Gastroesophageal sphincter (tissue), 4 donors: ENCODE measurements at regions not wholly inside any gene's neighbourhood (a gene's known extent, or its start where the extent isn't known, plus 50 kb on each side); places are given as distances from the start of the nearest gene placed in this dataset.

ENCODE experiments used
- ATAC-seq: fragments of 150-250 bp; one replicate; pipeline ENCODE4 v1.9.1; 2016; ENCODE audit warnings: mild to moderate bottlenecking, moderate library complexity
- H3K27ac ChIP-seq, 4 donors: fragments of 200-600 bp; sonication (generic) in 3 of 4; 1 replicate in 3 of 4; 2 replicates in 1 of 4; pipeline ENCODE4 v1.5.1; 2016 to 2019
- H3K27me3 ChIP-seq: fragments of 200-600 bp; sonication (generic); one replicate; pipeline ENCODE4 v1.5.1; 2019
- H3K36me3 ChIP-seq, 2 donors: fragments of 200-600 bp; sonication (generic); one replicate each; pipeline ENCODE4 v1.5.1; 2019; ENCODE audit warnings: control low read depth in 1 of 2
- H3K4me1 ChIP-seq, 3 donors: fragments of 200-600 bp; sonication (generic); 1 replicate in 2 of 3; 2 replicates in 1 of 3; pipeline ENCODE4 v1.5.1; 2016 to 2019; ENCODE audit warnings: control low read depth in 2 of 3
- H3K4me3 ChIP-seq, 2 donors: fragments of 200-600 bp; sonication (generic); one replicate each; pipeline ENCODE4 v1.5.1; 2019; ENCODE audit warnings: mild to moderate bottlenecking in 1 of 2, moderate library complexity in 1 of 2
- H3K9me3 ChIP-seq, 3 donors: fragments of 200-600 bp; sonication (generic); one replicate each; pipeline ENCODE4 v1.5.1; 2017 to 2019; ENCODE audit warnings: control low read depth in 2 of 3
- EP300 ChIP-seq: sonication (generic); formaldehyde crosslinking; IDR thresholded peaks from one replicate; pipeline ENCODE4 v1.6.1; 2017; ENCODE audit warnings: antibody characterized with exemption, mild to moderate bottlenecking
- POLR2A ChIP-seq, 2 donors: fragments of 450-650 bp; IDR thresholded peaks; one replicate each; pipeline ENCODE4 v1.6.1; 2017; ENCODE audit warnings: antibody characterized with exemption in 2 of 2, mild to moderate bottlenecking in 2 of 2, moderate library complexity in 1 of 2
- POLR2AphosphoS5 ChIP-seq: sonication (generic); formaldehyde crosslinking; IDR thresholded peaks from one replicate; pipeline ENCODE4 v1.6.1; 2017; ENCODE audit warnings: antibody characterized with exemption
- WGBS, 2 donors: methylation state at CpG; one replicate each; pipeline ENCODE4 v1.1.5; 2018; ENCODE audit warnings: low coverage in 1 of 2; 5-methylcytosine and 5-hydroxymethylcytosine counted together
- TF ChIP-seq, protein P1 (sequence below), 4 experiments: fragments of 200-600 bp in 2 of 4; fragments of 450-650 bp in 2 of 4; sonication (generic) in 1 of 4; IDR thresholded peaks; one replicate each; pipeline ENCODE4 v1.5.1; 2017 to 2019; ENCODE audit warnings: antibody characterized with exemption in 4 of 4, mild to moderate bottlenecking in 2 of 4, moderate library complexity in 2 of 4

DNA sequence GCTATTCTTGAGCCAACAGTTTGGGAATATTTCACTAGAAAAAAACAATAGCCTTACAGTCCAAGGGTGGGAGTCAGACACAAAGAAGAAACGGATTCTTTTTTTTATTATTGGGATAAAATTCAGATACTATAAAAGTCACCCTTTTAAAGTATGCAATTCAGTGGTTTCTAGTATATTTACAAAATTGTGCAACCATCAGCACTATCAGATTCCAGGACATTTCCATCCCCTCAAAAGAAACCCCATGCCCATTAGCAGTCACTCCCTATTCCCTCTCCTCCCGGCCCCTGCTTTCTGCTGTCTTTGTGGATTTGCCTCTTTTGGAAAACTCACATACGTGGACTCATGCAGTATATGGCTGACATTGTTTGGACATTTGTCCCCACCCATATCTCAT lies 134.4 kb downstream of the C16orf95 start:
- no peaks in the 10 kb centered on the region for H3K9me3 ChIP-seq
- no peak overlapping the region for H3K4me3 ChIP-seq
- H3K4me1 ChIP-seq: peaks cover 0 to 5% (median 0%) of the 10 kb centered on the region in 3 donors
- 17 to 76% methylated on average over 1 to 3 of the region's 3 CpGs for WGBS, 2 donors
- no peaks in the 10 kb centered on the region for H3K36me3 ChIP-seq
- no peak overlapping the region for H3K27ac ChIP-seq
- TF ChIP-seq EP300: no peak
- no peak for TF ChIP-seq POLR2AphosphoS5
- H3K27me3 ChIP-seq: peaks cover 37% of the 10 kb centered on the region
- no peak for ATAC-seq

DNA sequence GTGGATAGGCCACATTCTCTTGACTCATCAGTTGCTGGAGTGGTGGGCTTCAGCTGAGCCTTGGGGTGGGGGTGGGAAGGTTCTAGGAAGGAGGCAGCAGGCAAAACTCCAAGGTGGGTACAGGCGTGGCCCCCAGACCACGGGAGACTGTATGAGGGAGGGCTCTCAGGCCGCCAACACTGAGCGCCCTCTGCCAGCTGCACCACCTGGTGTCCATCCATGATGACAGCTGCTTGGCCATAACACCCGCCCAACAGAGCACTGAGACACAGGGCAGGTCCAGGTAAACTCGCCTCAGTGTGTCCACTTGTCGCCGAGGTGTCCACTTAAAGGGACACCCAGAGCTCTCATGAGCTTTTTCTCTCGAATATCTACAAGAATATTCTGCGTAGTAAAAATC lies 133.5 kb downstream of the C16orf95 start:
- H3K9me3 ChIP-seq: no peaks in the 10 kb centered on the region
- peaks cover 31% of the 10 kb centered on the region for H3K27me3 ChIP-seq
- no peaks in the 10 kb centered on the region for H3K36me3 ChIP-seq
- H3K4me3 ChIP-seq: no peak overlapping the region
- H3K4me1 ChIP-seq: no peaks in the 10 kb centered on the region
- 57 to 74% methylated on average over 6 to 8 of the region's 10 CpGs for WGBS, 2 donors
- ATAC-seq: no peak
- H3K27ac ChIP-seq: no peak overlapping the region
- no peak for TF ChIP-seq EP300
- TF ChIP-seq POLR2AphosphoS5: no peak
- no peak for TF ChIP-seq POLR2A (IDR thresholded peaks at IDR 0.05)
- TF ChIP-seq, protein P1, sequence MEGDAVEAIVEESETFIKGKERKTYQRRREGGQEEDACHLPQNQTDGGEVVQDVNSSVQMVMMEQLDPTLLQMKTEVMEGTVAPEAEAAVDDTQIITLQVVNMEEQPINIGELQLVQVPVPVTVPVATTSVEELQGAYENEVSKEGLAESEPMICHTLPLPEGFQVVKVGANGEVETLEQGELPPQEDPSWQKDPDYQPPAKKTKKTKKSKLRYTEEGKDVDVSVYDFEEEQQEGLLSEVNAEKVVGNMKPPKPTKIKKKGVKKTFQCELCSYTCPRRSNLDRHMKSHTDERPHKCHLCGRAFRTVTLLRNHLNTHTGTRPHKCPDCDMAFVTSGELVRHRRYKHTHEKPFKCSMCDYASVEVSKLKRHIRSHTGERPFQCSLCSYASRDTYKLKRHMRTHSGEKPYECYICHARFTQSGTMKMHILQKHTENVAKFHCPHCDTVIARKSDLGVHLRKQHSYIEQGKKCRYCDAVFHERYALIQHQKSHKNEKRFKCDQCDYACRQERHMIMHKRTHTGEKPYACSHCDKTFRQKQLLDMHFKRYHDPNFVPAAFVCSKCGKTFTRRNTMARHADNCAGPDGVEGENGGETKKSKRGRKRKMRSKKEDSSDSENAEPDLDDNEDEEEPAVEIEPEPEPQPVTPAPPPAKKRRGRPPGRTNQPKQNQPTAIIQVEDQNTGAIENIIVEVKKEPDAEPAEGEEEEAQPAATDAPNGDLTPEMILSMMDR (IDR thresholded peaks at IDR 0.05): no peak

- Histone ChIP-seq H3K27me3 (peaks cover 15% of the 10 kb centered on the region), H3K27ac (no peak overlapping the region), H3K4me3 (no peak overlapping the region), H3K36me3 (no peaks in the 10 kb centered on the region), H3K4me1 (no peaks in the 10 kb centered on the region), H3K9me3 (peaks cover 0 to 13% (median 0%) of the 10 kb centered on the region in 3 donors)
- TF ChIP-seq, protein P1 (IDR thresholded peaks at IDR 0.05): no peak
- TF ChIP-seq POLR2A (IDR thresholded peaks at IDR 0.05) (no peak), POLR2AphosphoS5 (no peak), EP300 (no peak)
- WGBS, 2 donors: 83 to 86% methylated on average over 2 to 5 of the region's 8 CpGs
- no peak for ATAC-seq
Measured at GRCh38 chr16:87185308-87185707, 131.9 kb downstream of the C16orf95 start.

DNA sequence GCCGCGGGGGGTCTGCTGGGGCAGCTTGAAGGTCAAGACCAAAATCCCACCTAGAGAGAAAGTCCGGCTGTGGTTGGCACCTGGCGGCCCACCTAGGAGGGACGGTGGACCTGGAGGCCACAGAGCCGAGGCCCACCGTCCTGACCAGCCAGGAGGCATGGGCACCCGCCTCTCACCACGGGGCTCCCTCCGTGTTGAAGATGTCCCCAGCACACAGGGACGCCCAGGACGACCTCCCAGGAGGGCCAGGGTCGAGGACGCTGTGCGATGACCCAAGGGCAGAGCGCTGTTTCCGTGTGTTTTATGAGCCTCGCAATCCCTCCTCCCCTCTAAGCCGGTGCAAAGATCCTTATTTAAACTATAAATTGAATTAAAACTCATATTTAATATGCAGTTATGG lies 131.2 kb downstream of the C16orf95 start:
- Histone ChIP-seq H3K4me1 (no peaks in the 10 kb centered on the region), H3K27ac (no peak overlapping the region), H3K36me3 (no peaks in the 10 kb centered on the region), H3K4me3 (no peak overlapping the region), H3K27me3 (peaks cover 15% of the 10 kb centered on the region), H3K9me3 (peaks cover 0 to 19% (median 0%) of the 10 kb centered on the region in 3 donors)
- ATAC-seq: no peak
- TF ChIP-seq EP300 (no peak), POLR2AphosphoS5 (no peak), POLR2A (IDR thresholded peaks at IDR 0.05) (no peak)
- TF ChIP-seq, protein P1 (IDR thresholded peaks at IDR 0.05): no peak
- WGBS, 2 donors: 89% methylated on average over 7 of the region's 19 CpGs; no CpG with 5 or more reads in 1 of the 2 donors

- Histone ChIP-seq H3K36me3 (no peaks in the 10 kb centered on the region), H3K9me3 (peaks cover 0 to 22% (median 0%) of the 10 kb centered on the region in 3 donors), H3K4me1 (no peaks in the 10 kb centered on the region), H3K27me3 (peaks cover 15% of the 10 kb centered on the region), H3K27ac (no peak overlapping the region), H3K4me3 (no peak overlapping the region)
- ATAC-seq: no peak
- TF ChIP-seq POLR2A (IDR thresholded peaks at IDR 0.05) (no peak), EP300 (no peak), POLR2AphosphoS5 (no peak)
- TF ChIP-seq, protein P1 (IDR thresholded peaks at IDR 0.05): no peak
- WGBS, 2 donors: 84 to 88% methylated on average over 5 to 12 of the region's 17 CpGs
Measured at GRCh38 chr16:87186446-87186845, 130.7 kb downstream of the C16orf95 start.
